Activated T-helper 1 cell treated with anti-CD3 and anti-CD28 coated beads, Interleukin-2, amount 50 U/mL, for 16 hours (primary cell): ENCODE measurements at regions not wholly inside any gene's neighbourhood (a gene's known extent, or its start where the extent isn't known, plus 50 kb on each side); places are given as distances from the start of the nearest gene placed in this dataset.
"Not testable (repeated sequence)": the region's sequence is repeated elsewhere in the genome, so short reads cannot be mapped to it uniquely, and the experiment has no call there.

Source experiments
- DNase-seq, 2 donors: peaks; one replicate each; pipeline ENCODE4 v3.0.0-alpha.2; 2020; ENCODE audit warnings: low read depth in 1 of 2, low spot score in 1 of 2

- no peak for DNase-seq
Measured at GRCh38 chr10:90112681-90113080, 411.3 kb downstream of the KIF20B start.

- DNase-seq, result not testable (repeated sequence)
Measured at GRCh38 chr10:90118567-90118966, 417.2 kb downstream of the KIF20B start.

GRCh38 chr10:90119631-90120280, 418.4 kb downstream of the KIF20B start:
- not testable (repeated sequence) for DNase-seq

- no peak for DNase-seq
Measured at GRCh38 chr10:90125456-90126255, 424.3 kb downstream of the KIF20B start.

- no peak for DNase-seq
Measured at GRCh38 chr10:90126256-90126595, 424.8 kb downstream of the KIF20B start.

GRCh38 chr10:90130321-90131086, 429.1 kb downstream of the KIF20B start:
- no peak for DNase-seq

- DNase-seq, result no peak
Measured at GRCh38 chr10:90133606-90134005, 432.2 kb downstream of the KIF20B start.

- no peak for DNase-seq
Measured at GRCh38 chr10:90136731-90137316, 435.4 kb downstream of the KIF20B start.

- DNase-seq, result no peak
Measured at GRCh38 chr10:90138844-90139243, 437.5 kb downstream of the KIF20B start.

GRCh38 chr10:90141791-90142190, 440.4 kb downstream of the KIF20B start:
- no peak for DNase-seq

GRCh38 chr10:90143937-90144336, 442.5 kb downstream of the KIF20B start:
- DNase-seq, result no peak

- no peak for DNase-seq
Measured at GRCh38 chr10:90148116-90148855, 446.9 kb downstream of the KIF20B start.

- DNase-seq, result no peak
Measured at GRCh38 chr10:90149563-90149962, 448.2 kb downstream of the KIF20B start.

GRCh38 chr10:90162271-90162853, 461.0 kb downstream of the KIF20B start:
- DNase-seq, result no peak

GRCh38 chr10:90167174-90168064, 466.0 kb downstream of the KIF20B start:
- DNase-seq, result no peak

- no peak for DNase-seq
Measured at GRCh38 chr10:90168244-90168643, 466.9 kb downstream of the KIF20B start.

- DNase-seq, result no peak
Measured at GRCh38 chr10:90171014-90171722, 469.8 kb downstream of the KIF20B start.

GRCh38 chr10:90174531-90174930, 473.1 kb downstream of the KIF20B start:
- DNase-seq, result no peak

GRCh38 chr10:90175161-90175681, 473.8 kb downstream of the KIF20B start:
- DNase-seq, result no peak
